ENCODE measurements at regions not wholly inside any gene's neighbourhood (a gene's known extent, or its start where the extent isn't known, plus 50 kb on each side); places are given as distances from the start of the nearest gene placed in this dataset.

- TF ChIP-seq CTCF (IDR thresholded peaks at IDR 0.05): no peak
These were observed 104.0 kb upstream of the ATP10B start for GRCh38 chr5:160956051-160956450.

- no peak for TF ChIP-seq CTCF (IDR thresholded peaks at IDR 0.05)
These were observed 98.3 kb upstream of the ATP10B start for GRCh38 chr5:160950311-160950710.

GRCh38 chr5:160940725-160941124, 88.7 kb upstream of the ATP10B start:
- no peak for TF ChIP-seq CTCF (IDR thresholded peaks at IDR 0.05)

GRCh38 chr5:160938532-160938931, 86.5 kb upstream of the ATP10B start:
- TF ChIP-seq CTCF (IDR thresholded peaks at IDR 0.05): no peak

GRCh38 chr5:160937570-160937969, 85.6 kb upstream of the ATP10B start:
- TF ChIP-seq CTCF (IDR thresholded peaks at IDR 0.05): no peak

GRCh38 chr5:160935776-160936175, 83.8 kb upstream of the ATP10B start:
- no peak for TF ChIP-seq CTCF (IDR thresholded peaks at IDR 0.05)

- no peak for TF ChIP-seq CTCF (IDR thresholded peaks at IDR 0.05)
These were observed 79.3 kb upstream of the ATP10B start for GRCh38 chr5:160931283-160931682.

GRCh38 chr5:160930406-160930805, 78.4 kb upstream of the ATP10B start:
- TF ChIP-seq CTCF (IDR thresholded peaks at IDR 0.05): no peak
